Heart right ventricle (tissue), 16 donors: ENCODE measurements at regions not wholly inside any gene's neighbourhood (a gene's known extent, or its start where the extent isn't known, plus 50 kb on each side); places are given as distances from the start of the nearest gene placed in this dataset.
"Not testable (repeated sequence)": the region's sequence is repeated elsewhere in the genome, so short reads cannot be mapped to it uniquely, and the experiment has no call there.

Experiments
- ATAC-seq, 8 donors: fragments of 200-7000 bp; cut with Tn5 transposase; one replicate each; pipeline ENCODE4 v1.9.1; 2020; ENCODE audit warnings: mild to moderate bottlenecking in 8 of 8, moderate library complexity in 8 of 8, moderate number of reproducible peaks in 1 of 8
- DNase-seq, 2 donors: peaks; one replicate each; pipeline ENCODE4 v3.0.0-alpha.2; 2020
- H3K27ac ChIP-seq, 10 donors: fragments of 200-600 bp; sonication (generic) in 2 of 10; one replicate each; pipeline versions ENCODE4 v1.5.0 to v1.8.0; 2020 to 2022; ENCODE audit warnings: mild to moderate bottlenecking in 3 of 10
- H3K27me3 ChIP-seq, 7 donors: fragments of 200-600 bp; one replicate each; pipeline ENCODE4 v1.8.0; 2021 to 2022; ENCODE audit warnings: mild to moderate bottlenecking in 2 of 7
- H3K36me3 ChIP-seq, 9 donors: fragments of 200-600 bp; sonication (generic) in 1 of 9; one replicate each; pipeline versions ENCODE4 v1.5.0 to v1.8.0; 2020 to 2022; ENCODE audit warnings: mild to moderate bottlenecking in 2 of 9
- H3K4me1 ChIP-seq, 9 donors: fragments of 200-600 bp; sonication (generic) in 1 of 9; one replicate each; pipeline versions ENCODE4 v1.5.0 to v1.8.0; 2020 to 2022; ENCODE audit warnings: mild to moderate bottlenecking in 4 of 9
- H3K4me3 ChIP-seq, 10 donors: fragments of 200-600 bp; sonication (generic) in 2 of 10; one replicate each; pipeline versions ENCODE4 v1.5.0 to v1.8.0; 2020 to 2022; ENCODE audit warnings: mild to moderate bottlenecking in 7 of 10, moderate library complexity in 2 of 10
- H3K9me3 ChIP-seq, 11 donors: fragments of 200-600 bp in 10 of 11; sonication (generic) in 2 of 11; one replicate each; pipeline versions ENCODE4 v1.5.0 to v1.8.0; 2013 to 2022; ENCODE audit warnings: mild to moderate bottlenecking in 2 of 11, control low read depth in 1 of 11, moderate library complexity in 1 of 11
- CTCF ChIP-seq, 9 donors: fragments of 200-600 bp; sonication (generic) in 2 of 9; IDR thresholded peaks; one replicate each; pipeline versions ENCODE4 v1.5.0 to v1.8.0; 2021 to 2022; ENCODE audit warnings: antibody characterized with exemption in 9 of 9, mild to moderate bottlenecking in 5 of 9, moderate library complexity in 1 of 9
- WGBS, 2 donors: extraction: QIAGEN DNeasy Blood & Tissue Kit; methylation state at CpG; one replicate each; pipeline ENCODE4 v1.1.7; 2013; ENCODE audit warnings: inconsistent platforms in 1 of 2; 5-methylcytosine and 5-hydroxymethylcytosine counted together
- intact Hi-C, 10 donors: fragments of 100-400 bp; cut with DNase I; formaldehyde crosslinking; loops; one replicate each; pipeline versions ENCODE4 v1.11.1 to v1.14.2; 2022
- donor health status: Arrhythmogenic right ventricular cardiomyopathy.
- donor health status: ischemic (EF 13 %, LVEDD 7.1; RV severe dilation, severe dysfunction).
- donor health status: healthy with polysubstance abuse.
- donor health status: DM: no; HTN: yes; CAD: no.
- donor health status: DM: no; HTN: no; CAD: no.
- donor health status: ischemic (EF 25% LVEDD 6.9; RV normal size, moderate dysfunction).
- donor health status: ischemic (EF 25% LVEDD 5.7; RV mildly dilated, moderate dysfunction).
- donor health status: healthy.
- donor health status: DM: yes; HTN: yes; CAD: no.
- donor health status: Ischemic cardiomyopathy.
- donor health status: ischemic (EF 35%, LVEDD 5.7; RV mildly dilated, moderate dysfunction).
- donor health status: nonischemic (EF 11% LVEDD 7.7; RV severe dilation, severe dysfunction).
- donor health status: DM: yes; HTN: yes; CAD: no.
- donor health status: PGD.
- donor health status: ischemic (EF 29% LVEDD 5.4; RV normal size, mild dysfunction).
- donor health status: nonischemic (EF 23%, LVEDD 6.1; RV moderate dilation, normal function).

DNA sequence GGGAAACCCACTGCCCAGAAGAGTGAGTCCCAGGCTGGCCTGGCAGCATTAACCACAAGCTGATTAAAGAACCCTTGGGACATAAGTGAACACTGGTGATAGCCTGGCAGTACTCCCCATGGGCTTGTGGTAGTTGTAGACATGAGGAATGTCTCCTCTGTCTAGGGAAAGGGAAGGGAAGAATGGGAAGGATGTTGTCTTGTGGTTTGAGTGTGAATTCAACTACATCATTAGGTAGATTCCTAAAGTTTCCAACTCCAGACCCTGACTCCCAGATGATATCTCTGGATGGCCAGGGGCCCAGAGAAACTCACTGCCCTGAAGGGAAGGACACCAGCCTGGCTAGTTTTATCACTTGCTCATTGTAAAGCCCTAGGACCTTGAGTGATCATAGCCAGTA is 1012.4 kb upstream of the COX7C start:
- Histone ChIP-seq H3K27ac (no peak overlapping the region), H3K4me1 (no peaks in the 10 kb centered on the region), H3K4me3 (no peak overlapping the region), H3K27me3 (no peaks in the 10 kb centered on the region), H3K36me3 (no peaks in the 10 kb centered on the region), H3K9me3 (peaks cover 0 to 6% (median 0%) of the 10 kb centered on the region in 11 donors)
- intact Hi-C loops = no loop called here
- no peak for ATAC-seq
- no peak for TF ChIP-seq CTCF (IDR thresholded peaks at IDR 0.05)
- no peak for DNase-seq

- Histone ChIP-seq H3K9me3 (peaks cover 0 to 6% (median 0%) of the 10 kb centered on the region in 11 donors), H3K27ac (no peak overlapping the region), H3K36me3 (no peaks in the 10 kb centered on the region), H3K4me3 (no peak overlapping the region), H3K4me1 (no peaks in the 10 kb centered on the region), H3K27me3 (no peaks in the 10 kb centered on the region)
- WGBS, 2 donors = 73% methylated on average over 3 of the region's 3 CpGs
- no peak for TF ChIP-seq CTCF (IDR thresholded peaks at IDR 0.05)
- DNase-seq (no peak), ATAC-seq (no peak)
- intact Hi-C loops = no loop called here
These were observed 1003.3 kb upstream of the COX7C start for GRCh38 chr5:85614489-85614888.

- no peaks in the 10 kb centered on the region for H3K36me3 ChIP-seq
- ATAC-seq (no peak), DNase-seq (no peak)
- no peak for TF ChIP-seq CTCF (IDR thresholded peaks at IDR 0.05)
- no peaks in the 10 kb centered on the region for H3K4me1 ChIP-seq
- intact Hi-C loops = no loop called here
- 92 to 95% methylated on average over 2 of the region's 2 CpGs for WGBS, 2 donors
- no peak overlapping the region for H3K27ac ChIP-seq
- no peaks in the 10 kb centered on the region for H3K27me3 ChIP-seq
- H3K9me3 ChIP-seq = peaks cover 0 to under 1% (median 0%) of the 10 kb centered on the region in 11 donors
- no peak overlapping the region for H3K4me3 ChIP-seq
These were observed 996.1 kb upstream of the COX7C start for GRCh38 chr5:85621668-85622067.

GRCh38 chr5:85628153-85628552 is 989.6 kb upstream of the COX7C start:
- Histone ChIP-seq H3K4me3 (no peak overlapping the region), H3K36me3 (no peaks in the 10 kb centered on the region), H3K9me3 (no peaks in the 10 kb centered on the region), H3K27ac (no peak overlapping the region), H3K27me3 (no peaks in the 10 kb centered on the region), H3K4me1 (no peaks in the 10 kb centered on the region)
- DNase-seq = no peak
- intact Hi-C loops = no loop called here
- ATAC-seq = no peak
- TF ChIP-seq CTCF (IDR thresholded peaks at IDR 0.05) = no peak

- H3K4me3 ChIP-seq, intact Hi-C loops, DNase-seq, H3K4me1 ChIP-seq, H3K36me3 ChIP-seq, H3K27ac ChIP-seq, ATAC-seq, H3K27me3 ChIP-seq, H3K9me3 ChIP-seq: not testable (repeated sequence)
- WGBS, 2 donors = 85 to 94% methylated on average over 18 of the region's 25 CpGs
These were observed 979.1 kb upstream of the COX7C start for GRCh38 chr5:85638495-85639125.
